ENCODE measurements at regions not wholly inside any gene's neighbourhood (a gene's known extent, or its start where the extent isn't known, plus 50 kb on each side); places are given as distances from the start of the nearest gene placed in this dataset.

DNA sequence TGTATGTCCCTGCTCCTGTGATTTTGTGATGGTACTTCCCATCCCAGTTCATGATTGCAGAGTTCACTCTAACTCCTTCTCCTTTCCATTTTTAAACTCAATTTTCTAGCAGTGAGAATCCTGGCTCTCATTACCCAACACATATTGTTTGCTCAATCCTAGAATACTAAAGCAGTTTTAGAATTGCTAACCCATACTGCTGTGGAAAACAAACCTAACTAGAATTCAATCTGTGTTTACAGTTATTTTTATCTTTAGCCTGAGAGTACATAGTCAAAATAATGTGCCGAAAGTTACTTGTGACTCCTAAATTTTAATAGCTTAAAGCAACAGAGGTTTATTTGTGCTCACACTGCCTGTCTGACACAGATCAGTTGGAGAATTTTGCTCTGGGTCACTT is 508.0 kb downstream of the AACS start:
- no peak for DNase-seq (ENCODE audit: low read depth)

DNA sequence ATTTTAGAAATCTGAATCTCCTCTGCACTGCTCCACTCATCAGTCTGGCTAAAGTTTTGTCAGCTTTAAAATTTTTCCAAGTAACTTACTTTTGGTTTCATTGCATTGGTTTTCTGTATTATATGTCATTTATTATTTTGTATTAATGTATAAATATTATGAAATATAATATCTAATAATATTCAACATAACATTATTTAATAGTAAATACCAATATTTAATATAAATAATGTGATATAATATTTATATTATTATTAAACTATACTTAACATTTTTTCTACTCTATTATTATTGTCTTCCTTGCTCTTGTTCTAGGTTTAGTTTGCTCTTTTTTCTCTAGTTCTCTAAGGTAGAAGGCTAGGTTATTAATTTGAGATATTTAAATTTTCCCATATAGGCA is 512.1 kb downstream of the AACS start:
- no peak for DNase-seq (ENCODE audit: low read depth)

DNA sequence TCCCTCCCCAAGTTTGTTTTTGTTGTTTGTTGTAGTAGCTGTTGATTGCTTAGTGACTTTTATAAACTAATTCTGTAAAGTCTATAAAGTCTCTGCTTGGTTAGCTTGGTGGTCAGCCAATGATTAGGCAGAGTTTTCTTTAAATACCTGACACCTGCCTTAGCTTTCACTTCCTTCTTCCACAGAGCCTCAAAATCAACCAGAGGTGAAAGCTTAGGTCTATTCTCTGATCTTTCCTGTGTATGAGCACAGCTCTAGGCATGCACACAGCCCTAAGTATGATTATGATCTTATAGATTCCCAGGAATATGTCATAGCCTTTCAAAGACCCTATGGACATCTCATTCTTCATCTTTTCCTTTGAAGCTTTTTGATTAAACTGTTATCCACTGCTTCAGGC is 514.7 kb downstream of the AACS start:
- no peak for DNase-seq (ENCODE audit: low read depth)

DNA sequence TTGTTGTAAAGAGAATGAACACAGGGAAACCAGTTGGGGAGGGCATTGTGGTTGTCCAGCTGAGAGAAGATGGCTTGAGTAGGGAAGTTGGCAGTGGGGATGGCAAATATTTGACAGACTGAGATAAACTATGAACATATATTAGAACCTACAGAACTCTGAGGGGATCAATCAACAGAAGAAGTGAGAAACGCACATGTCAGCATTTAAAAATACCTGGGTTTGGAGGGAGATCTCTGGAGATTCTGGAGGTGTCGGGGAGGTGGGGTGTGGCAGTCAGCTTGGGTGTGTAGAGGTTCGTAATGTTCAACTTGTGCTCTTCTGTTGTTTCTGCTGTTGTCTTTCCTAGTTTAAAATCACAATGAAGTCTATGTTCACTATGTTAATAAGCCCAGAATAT is 517.8 kb downstream of the AACS start:
- no peak for DNase-seq (ENCODE audit: low read depth)

DNA sequence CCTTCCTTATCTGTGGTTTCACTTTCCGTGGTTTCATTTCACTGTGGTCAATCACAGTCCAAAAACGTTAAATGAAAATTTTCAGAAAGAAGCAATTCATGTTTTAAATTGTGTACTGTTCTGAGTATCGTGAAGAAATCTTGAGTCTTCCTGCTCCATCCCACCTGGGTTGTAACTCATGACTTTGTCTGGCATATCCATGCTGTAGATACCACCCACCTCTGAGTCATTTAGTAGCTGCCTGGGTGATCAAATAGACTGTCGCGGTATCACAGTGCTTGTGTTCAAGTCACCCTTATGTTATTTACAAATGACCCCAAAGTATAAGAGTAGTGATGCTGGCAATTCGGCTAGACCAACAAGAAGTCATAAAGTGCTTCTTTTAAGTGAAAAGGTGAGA is 521.2 kb downstream of the AACS start:
- DNase-seq (ENCODE audit: low read depth): no peak

DNA sequence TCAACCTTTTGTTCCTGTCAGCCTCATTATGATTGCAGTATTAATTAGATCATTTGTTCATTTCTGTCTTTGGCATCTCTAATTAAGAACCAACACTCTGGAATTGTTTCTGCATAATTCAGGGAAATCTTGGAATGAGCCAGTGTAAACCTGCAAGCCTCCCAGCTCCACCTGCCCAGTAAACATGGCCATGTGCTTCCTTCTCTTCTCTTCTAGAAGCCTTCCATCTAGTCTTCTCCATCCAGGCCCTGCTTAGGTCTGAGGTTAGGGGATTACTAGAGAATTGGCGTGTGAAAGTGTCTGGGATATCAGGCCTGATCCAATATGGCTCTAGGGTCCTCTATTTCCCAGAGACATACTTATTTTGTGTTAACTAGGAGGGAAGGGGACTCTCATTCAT is 528.0 kb downstream of the AACS start:
- no peak for DNase-seq (ENCODE audit: low read depth)

DNA sequence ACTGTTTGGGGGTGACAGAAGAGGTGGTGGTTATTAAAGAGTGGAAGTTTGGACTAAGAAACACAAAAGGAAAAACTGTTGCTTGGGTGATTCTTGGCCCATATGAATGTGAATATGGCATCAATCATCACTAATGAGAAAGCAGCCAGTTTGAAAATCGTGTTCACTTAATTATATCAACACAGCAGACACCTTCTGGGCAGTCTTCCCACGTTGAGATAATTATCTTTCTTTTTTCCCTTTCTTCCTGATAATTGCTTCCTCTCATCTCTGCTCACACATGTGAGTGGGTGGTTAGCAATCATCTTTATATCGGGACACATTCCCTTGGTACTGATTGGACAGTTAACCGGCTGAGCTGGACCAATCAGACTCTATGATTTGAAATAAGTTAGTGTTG is 539.7 kb downstream of the AACS start:
- no peak for DNase-seq (ENCODE audit: low read depth)

DNA sequence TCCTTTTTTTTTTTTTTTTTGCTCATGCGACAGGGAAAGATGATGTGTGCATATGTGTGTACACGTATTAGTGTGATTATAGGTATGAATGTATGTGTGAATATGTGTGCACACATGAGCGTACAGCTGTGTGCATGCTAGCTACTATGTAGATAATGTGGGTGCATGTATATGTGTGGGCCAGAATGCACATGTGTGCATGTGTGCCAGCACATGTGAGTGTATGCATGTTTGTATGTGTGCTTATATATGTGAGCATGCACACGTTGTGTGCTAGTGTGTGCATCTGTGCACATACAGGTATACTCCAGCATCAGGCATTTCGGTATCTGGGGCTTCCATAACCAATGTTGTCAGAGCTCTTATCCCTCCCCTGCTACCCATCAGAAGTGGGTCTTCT is 541.1 kb downstream of the AACS start:
- no peak for DNase-seq (ENCODE audit: low read depth)

DNA sequence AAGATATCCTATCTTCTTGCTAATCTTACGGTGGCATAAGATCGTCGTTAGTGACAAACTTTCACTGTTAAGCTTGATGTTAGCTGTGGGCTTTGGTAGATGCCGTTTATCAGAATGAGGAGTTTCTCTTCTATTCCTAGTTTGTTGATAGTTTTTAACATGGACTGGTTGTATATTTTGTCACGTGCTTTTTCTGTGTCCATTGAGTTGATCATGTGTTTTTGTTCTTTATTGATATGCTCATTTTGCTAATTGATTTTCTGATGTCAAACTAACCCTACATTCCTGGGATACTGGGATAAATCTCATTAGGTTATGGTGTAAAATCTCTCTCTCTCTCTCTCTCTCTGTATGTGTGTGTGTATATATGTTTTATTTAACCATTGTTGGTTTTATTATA is 545.1 kb downstream of the AACS start:
- no peak for DNase-seq (ENCODE audit: low read depth)

DNA sequence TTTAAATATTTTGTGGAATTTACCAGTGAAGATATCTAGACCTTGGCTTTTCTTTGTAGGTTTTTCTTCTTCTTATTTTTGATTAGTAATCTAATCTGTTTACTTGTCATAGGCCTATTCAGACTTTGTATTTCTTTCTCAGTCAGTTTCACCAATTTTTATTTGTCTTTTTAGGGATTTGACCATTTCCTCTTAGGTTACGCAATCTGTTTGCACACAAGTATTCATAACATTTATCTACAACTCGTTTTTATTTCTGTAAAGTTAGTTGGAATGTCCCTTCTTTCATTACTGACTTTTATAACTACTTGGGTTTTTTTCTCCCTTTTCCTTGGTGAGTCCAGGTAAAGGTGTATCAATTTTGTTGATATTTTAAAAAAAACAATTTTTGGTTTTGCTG is 545.7 kb downstream of the AACS start:
- no peak for DNase-seq (ENCODE audit: low read depth)

DNA sequence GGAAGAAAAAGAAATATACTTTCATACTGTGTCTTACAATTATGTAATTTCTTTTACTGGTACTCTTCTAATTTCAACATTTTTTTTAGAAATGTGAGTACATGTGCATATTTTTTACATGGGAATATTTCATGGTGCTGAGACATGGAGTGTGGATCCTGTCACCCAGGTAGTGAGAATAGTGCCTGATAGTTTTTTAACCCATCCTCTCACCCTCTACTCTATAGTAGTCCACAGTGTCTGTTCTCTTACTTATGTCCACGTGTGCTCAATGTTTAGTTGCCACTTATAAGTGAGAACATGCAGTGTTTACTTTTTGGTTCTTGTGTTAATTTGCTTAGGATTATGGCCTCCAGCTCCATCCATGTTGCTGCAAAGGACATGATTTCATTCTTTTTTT is 548.8 kb downstream of the AACS start:
- no peak for DNase-seq (ENCODE audit: low read depth)

DNA sequence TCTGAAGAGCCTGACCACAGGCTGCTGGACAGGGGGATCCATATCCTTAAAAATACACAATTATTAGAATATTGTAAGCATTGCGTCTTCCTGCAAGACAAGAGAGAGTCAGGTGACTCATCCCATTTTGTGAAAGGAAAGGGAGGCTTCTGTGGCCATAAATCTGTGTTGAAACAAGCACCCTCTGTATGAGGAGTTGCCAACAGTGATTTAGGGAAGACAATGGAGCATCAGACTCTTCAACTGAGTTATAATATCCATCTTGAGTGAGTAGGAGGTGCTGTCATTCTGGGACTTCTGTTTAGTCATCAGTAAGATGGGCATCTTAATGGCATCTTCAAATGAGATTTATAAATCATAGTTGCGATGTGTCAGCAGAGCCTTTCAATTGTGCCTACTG is 554.5 kb downstream of the AACS start:
- DNase-seq (ENCODE audit: low read depth): no peak

DNA sequence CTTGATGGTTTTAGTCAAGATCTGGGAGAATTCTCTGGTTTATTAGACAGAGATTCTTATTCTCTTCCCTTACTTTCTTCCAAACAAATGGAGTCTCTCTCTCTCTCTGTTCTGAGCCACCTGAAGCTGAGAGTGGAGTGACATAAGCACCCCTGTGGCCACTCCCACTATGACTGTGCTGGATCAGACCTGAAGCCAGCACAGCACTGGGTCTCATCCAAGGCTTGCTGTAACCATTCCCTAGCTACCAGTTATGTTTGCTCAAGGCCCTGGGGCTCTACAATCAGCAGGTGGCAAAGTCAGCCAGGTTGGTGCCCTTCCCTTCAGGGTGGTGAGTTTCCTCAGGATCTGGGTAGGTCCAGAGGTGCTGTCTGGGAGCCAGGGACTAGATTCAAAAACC is 568.5 kb downstream of the AACS start:
- no peak for DNase-seq (ENCODE audit: low read depth)

DNA sequence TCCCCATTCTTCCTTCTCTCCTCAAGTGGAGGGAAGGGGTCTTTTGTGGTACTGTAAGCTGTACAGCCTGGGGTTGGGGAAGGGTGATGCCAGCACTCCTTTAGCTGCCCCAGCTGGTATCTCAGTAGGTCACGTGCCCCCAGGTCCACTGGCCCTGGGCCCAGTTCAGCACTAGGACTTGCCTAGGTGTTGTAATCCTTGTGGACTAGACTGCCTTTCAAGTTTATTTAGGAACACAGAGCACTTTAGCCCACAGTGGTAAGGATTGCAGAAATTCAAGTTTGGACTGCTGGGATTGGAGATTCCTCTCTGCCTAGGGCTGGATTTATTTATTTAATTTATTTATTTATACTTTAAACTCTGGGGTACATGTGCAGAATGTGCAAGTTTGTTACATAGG is 569.6 kb downstream of the AACS start:
- DNase-seq (ENCODE audit: low read depth): no peak

DNA sequence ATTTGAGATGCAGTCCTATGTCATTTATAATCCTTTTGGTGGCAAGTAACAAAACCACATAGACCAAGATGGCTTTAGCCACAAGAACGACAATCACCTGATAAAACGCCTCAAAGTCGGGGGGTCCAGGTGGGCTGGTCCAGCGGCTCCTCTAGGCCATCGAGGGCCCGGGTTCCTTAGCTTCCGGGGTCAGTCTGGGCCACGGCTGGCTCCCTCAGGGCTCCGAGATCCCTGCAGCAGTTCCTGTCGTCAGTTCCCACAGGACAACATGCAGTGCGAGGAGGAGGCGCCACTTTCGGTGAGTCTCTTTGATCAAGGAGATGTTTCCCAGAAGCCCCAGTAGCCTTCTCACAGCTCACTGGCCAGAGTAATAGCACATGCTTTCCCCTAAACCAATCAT is 574.6 kb downstream of the AACS start:
- no peak for DNase-seq (ENCODE audit: low read depth)

DNA sequence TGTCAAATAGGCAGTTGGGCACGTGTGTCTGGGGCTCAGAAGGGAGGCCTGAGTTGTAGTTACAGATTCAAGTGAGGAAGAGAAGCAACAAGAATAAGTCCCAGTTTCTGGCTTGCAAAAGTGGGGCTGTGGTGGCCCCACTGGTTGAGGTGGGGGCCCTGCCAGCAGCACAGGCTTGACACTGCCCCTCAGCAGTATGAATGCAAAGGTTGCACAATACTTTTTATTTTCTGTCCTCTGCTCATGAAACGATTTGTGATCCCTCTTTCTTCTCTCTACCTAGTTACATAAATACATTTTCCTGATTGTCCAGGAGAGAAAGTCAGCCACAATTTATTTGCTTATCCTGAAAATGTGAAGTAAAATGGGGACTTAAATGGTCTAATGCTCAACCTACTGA is 577.8 kb downstream of the AACS start:
- DNase-seq (ENCODE audit: low read depth): no peak

DNA sequence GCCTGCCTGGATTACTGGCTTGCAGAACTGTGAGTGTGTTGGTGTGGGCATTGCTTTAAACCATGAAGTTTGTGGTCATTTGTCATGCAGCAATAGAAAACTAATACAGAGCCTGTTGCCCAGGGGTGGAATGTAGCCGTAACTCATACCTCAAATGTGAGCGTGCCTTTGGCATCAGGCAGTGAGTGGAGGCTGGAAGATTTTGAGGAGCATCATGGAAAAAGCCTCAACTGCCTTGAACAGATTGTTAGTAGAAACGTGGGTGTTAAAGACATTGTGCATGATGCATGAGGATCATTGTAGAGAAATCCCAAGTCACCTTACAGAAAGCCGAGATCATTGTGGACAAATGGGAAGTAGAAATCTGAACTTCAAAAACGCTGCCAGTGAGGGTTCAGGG is 580.5 kb downstream of the AACS start:
- DNase-seq (ENCODE audit: low read depth): no peak

DNA sequence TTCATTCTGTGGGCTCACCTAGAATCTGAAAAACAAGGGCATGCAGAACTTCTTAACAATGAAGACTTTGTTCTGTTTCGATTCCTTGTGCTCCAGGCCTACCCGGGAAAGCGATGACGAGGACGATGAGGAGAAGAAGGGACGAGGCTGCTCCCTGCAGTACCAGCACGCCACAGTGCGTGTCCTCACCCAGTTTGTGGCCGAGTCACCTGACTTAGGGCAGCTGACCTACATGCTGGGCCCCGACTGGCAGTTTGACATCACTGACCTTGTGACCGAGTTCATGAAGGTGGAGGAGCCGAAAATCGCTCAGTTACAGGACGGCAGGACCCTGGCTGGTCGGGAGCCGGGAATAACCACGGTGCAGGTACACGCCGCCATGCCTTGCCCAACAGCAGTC is 585.4 kb downstream of the AACS start:
- DNase-seq (ENCODE audit: low read depth): no peak

DNA sequence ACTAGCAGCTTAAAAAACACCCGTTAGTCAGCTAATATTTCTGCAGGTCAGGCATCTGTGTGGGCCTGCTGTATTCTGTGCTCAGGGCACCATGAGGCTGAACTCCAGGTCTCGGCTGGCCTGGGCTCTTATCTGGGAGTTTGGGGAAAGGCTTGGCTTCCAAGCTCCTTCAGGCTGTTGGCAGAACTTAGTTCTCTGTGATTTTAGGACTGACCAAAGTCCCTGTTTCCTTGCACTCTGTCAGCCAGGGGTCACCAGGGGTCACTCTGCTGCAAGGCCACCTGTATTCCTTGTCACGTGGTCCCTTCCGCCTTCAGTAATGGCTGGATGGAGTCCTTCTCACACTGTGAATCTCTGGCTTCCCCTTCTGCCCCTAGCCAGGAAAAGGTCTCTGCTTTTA is 586.4 kb downstream of the AACS start:
- DNase-seq (ENCODE audit: low read depth): no peak

DNA sequence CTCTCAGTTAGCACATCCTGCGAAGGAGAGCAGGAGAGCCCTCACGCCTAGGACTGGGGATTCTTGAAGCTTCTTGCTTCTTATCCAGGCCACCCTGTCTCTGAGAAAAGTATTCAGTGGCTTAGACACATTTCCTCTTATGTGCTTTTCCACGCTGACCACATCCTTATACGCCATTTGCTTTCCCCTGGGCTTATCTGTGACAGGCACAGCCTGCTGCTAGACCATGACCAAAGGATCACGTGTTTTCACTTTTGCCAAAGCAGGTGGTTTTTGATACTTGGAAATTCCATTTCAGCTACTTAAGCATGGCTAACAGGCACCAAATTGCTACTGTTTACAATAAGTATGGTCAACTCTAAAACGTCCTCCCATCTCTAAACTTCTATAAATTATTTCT is 587.4 kb downstream of the AACS start:
- DNase-seq (ENCODE audit: low read depth): no peak

DNA sequence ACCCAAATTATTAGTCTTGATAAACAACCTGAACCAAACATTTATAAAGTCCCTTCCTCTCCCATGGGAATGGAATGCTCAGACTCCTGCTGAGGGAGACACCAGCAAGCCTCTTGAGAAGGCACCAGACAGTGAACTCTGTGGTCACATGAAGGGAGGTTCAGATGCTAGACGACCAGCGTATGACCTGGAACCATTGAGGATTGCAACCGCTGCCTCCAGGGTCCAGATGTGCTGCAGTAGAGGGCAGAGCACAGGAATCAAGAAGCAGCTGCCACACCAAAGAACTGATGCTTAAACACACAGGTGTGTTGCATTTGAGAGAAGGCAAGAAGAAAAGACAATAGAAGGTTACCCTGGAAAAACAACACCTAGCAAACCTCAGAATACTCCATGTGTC is 592.4 kb downstream of the AACS start:
- DNase-seq (ENCODE audit: low read depth): no peak

DNA sequence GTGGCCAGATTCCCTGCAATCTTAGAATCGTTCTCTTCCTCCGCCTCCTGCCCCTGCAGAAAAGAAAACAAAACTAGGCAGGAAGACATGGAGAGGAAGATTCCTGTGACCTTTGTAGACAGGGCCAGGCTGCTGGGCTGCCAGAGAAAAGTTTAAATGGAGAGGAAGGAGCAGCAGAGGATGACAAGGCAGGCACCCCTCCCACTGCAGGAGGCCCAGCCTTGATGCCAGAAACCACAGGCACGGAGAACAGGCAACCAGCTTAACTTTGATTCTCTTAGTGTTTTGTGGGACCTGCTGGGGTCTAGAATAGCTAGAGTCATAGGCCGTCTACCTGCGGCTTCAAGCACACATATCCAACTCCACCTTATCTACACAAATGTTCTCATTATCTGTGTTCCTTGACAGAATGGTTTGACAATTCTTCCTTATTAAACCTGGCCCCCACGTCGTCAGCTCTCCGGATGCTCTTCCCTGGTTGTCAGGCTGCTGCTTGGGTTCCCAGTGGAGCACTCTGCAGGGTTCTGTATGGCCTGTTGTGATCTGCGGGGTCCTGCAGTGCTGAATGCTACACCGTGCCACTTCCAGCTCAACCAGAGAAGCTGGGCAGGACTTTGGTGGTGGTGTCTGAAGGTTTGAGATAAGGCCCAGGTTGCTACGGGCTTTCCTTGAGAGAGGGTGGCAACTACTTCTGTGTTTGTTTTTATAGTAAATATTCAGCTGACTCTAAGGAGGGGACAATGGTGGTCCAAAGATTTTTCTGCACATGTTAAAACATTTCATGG is 609.5 kb downstream of the AACS start:
- no peak for DNase-seq (ENCODE audit: low read depth)

DNA sequence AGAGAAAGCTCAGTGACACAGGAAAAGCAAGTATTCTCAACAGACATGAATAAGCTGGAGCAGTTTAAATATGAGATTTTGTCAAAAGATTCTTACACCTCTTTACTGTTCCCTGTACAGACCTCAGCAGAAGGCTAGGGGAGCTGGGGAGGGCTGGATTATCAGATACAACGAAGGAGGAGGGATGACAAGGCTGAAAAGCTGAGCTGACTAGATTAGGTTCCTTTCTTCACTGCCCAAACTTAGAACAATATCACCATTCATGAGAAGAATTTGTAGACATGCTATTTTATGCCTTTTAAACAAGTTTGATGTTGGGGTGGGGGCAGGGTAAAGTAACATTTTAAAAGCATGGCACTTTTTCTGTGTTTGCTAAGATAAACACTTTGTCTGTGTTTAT is 611.1 kb downstream of the AACS start:
- no peak for DNase-seq (ENCODE audit: low read depth)

DNA sequence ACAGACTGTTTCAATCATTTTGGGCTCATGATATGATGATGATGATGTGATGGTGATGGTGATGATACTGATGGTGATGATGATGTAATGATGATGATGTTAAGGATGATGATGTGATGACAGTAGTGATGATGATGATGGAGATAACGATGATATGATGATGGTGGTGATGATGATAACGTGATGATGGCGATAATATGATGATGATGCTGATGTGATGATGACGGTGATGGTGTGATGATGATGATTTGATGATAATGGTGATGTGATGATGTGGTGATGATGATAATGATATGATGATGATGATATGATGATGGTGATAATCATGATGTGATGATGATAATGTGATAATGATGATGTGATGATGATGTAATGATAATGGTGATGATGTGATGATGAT is 612.6 kb downstream of the AACS start:
- no peak for DNase-seq (ENCODE audit: low read depth)

DNA sequence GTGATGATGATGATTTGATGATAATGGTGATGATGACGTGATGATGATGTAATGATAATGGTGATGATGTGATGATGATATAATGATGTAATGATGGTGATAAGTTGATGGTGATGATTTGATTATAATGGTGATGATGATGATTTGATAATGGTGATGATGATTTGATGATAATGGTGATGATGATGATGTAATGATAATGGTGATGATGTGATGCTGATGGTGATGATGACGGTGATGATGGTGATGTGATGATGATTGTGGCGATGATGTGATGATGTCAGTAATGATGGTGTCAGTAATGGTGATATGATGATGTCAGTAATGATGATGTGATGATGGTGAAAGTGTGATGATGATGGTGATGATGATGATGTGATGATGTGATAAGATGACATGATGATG is 613.4 kb downstream of the AACS start:
- DNase-seq (ENCODE audit: low read depth): no peak

Measured in HS-27A (cell line).